ENCODE measurements at regions not wholly inside any gene's neighbourhood (a gene's known extent, or its start where the extent isn't known, plus 50 kb on each side); places are given as distances from the start of the nearest gene placed in this dataset.
"Not testable (repeated sequence)": the region's sequence is repeated elsewhere in the genome, so short reads cannot be mapped to it uniquely, and the experiment has no call there.

DNA sequence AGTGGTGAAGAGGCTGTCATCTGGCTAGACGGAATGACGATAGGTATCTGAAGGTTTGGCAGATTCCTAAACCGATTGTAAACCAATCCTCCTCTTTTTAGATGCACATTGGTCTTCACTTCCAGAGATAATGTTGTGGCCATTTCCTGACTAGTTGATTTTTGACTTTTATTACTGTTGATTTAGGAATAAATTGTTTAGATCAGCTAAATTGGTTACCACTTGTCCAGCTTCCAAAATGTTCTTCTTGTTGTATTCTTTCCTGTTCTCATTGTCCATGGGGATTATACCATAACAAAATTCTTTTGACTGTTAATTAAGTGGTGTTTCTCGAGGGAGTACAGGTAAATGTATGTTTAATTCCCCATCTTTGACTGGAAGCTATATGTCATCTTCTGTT, 119.7 kb downstream of the MACROH2A1 start:
- no peak for DNase-seq

DNA sequence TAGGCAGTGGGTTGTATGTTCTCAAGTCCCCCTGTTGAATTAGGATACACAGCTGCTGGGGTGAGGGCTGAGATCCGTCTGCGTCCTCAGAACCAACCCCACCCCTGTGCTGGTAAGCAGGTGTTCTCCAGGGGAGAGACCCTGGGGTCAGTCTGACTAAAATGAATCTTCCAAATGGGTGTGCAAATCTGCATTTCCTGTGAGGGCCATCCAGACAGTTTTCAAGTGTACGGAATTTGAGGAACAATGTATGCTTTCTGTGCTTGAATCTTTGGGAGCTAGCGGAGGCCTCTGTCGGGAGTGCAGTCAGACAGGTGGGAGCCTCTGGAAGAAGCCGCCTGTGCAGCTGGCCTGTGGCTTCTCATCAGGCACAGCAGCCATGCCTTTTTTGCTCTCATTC, 122.9 kb downstream of the MACROH2A1 start:
- DNase-seq, result no peak

DNA sequence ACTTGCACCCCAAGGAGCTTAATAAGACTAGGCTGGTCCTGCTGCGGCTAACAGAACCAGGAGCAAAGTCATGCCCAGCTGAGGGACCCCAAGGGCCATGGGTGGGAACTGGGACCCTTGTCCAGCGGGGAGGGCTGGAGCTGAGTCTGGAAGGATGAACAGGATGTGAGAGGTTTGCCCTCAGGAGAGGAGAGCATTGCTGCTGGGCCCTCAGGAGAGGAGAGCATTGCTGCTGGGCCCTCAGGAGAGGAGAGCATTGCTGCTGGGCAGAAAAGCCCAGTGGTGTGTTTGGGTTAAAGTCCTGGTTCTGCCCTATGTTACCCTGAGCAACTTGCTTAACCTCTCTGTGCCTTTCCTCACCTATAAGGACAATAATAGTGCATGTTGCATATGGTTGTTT, 125.8 kb downstream of the MACROH2A1 start:
- no peak for DNase-seq

DNA sequence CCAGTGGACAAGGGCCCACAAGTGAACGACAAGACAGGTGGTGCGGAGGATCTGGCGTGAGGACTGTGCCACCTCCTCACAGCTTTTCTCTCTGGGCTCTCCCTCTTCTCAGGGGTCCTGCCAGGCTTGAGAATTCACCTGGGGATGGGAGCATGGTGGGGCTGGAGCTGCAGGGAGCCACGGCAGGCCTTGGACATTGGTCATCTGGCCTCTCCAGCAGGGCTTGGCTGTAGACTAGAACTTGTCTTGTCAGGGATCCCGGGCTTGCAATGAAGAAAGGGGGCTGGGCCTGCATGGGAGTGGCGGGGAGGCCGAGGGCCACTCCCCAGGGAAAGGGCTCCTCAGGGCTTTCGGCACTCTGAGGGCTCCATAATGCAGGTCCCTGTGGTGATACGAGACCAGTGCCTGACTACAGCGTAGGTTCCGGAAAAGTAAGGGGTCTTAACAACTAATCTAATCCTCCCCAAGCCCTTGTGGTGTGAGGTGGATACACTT, 126.7 kb downstream of the MACROH2A1 start:
- DNase-seq, result no peak

DNA sequence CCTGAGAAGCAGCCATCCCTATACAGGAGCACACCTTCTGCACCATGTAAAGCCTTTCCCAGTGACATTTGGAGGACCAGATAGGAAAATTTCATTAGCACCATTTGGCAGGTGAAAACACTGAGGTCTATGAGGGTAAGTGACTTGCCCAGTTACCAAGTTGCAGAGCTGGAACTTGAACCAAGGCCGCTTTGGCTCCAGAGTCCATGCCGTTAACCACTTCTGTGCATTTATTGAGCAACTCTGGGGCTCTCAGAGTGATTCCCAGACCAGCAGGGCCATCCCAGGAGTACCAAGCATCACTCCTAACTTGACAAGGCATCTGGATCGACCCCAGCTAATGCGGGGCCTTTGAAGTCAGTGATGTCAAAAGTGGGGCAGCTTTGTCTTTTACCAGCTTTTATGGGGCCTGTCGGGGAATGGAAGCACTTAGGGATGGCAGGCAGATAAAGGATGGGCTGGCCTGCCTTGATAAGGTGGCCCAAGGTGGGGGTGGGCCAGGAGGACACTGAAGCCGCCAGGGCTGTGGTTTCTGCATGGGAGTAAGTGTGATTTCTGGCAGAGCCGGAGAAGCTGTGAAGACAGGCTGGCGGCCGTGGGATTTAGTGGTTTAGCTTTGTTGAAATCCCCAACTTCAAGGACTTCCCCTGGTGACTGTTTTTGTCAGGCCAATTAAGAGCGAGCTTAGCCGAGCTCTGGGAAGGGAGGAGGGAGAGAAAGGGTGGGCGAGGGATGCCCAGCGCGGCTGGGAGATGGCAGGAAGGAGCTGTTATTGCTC, 127.3 kb downstream of the MACROH2A1 start:
- DNase-seq, result no peak

DNA sequence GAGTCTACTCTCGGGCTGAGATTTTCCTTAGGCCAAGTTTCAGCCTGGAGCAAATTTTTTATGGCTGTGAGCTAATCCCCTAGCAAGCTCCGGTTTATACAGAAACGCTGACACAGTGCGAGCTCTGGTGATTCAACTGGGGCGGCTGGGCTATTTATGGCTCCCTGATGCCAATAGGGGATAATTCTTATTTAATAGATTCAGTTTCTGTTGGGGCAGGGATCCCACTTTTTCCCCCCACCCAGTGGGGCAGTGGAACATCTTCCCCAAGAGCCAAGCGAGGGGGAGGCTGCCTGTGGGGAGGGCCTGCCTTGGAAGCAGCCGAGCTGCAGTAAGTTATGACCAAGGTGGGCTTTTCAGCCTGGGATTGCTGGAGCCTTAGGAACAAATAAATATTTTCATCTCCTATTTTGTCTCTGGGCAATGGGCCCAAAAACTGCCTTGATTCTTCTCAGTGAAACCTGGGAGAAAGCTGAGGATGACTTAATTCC, 129.1 kb downstream of the MACROH2A1 start:
- peak; percentile 58 for DNase-seq

DNA sequence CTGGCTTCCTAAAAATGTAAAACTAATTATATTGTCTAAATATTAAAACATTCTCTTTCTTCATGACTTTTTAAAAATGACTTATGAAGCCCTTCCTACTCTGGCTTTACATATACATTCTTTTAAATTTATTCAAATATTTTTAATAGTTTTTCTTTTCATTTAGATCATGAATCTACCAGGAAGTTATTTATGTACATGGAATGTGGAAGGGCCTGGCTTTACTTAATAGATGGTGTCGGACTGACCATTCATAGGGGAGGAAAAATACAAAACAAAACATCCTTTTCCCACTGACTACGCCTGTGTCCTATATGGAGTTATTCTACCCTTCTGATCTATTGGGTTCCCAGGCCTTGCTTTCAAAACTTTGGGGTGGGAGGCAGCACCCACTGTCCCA, 129.8 kb downstream of the MACROH2A1 start:
- no peak for DNase-seq

DNA sequence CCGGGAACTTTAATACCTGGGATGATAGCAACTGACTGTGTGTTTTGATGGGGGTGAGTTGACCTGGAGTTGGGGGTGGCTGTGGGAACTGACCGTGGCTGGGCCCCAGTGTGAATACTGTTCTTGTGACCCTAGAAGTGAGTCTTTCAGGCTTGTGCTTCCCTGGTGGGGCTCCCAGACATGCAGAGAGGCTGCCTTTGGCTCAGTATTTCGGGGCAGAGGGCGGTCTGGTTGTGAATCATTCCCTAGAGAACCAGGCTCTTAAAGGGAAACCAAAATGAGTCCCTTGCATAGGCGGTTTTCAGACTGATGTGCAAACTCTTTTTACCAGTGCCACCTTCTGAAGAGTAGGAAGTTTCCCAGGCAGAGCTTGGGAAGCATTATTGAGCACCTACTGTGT, 132.1 kb downstream of the MACROH2A1 start:
- DNase-seq, result no peak

DNA sequence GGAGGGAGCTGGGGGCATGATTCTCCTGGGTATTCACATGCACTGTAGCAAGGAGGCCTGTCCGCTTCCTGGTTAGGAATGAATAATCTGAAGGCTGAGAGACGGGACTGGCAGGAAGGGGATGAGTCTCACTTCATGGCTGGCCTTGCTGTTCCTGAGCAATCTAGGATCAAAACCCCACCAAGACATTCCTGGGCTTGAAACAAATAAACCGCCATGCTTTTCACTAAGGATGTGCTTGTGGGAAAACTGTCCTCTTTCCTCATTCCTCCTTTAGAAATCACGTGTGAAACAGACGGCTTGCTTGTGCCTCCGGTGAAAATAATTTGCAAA, 132.8 kb downstream of the MACROH2A1 start:
- no peak for DNase-seq

DNA sequence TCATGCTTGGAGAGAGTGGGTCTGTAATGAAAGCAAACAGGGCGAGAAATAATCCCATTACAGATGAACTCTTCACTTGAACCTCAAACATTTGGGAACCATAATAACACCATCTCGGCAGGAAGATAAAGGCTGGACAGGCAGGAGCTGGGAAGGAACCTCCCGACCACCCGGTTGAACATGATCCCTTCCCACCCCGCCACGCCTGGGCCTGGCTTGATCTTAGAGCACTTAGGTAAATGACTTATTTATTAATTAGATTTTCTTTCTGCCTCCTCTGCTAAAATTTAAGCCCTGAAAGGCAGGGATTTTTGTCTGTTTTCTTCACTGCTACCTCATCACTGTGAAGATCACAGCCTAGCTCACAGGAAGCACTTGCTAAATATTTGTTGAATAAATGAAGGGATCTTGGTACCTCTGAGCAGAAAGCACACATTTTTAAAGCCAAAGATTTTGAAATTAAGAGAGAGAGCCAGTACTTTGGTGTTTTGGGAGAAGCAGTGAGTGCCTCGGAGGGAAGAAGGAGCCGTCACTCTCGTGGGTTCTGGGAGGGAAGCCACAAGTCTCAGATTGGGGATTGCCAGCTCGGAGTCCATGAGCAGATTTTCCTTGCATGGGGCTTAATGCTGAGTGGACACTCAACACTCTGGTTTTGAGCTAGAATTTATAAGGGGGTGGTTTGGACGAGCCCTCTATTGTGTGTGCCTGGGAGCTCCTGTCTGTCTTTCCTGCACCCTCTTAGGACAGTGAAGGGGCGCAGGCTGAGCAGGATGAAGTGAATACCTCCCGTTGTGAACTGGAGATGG, 133.3 kb downstream of the MACROH2A1 start:
- no peak for DNase-seq

DNA sequence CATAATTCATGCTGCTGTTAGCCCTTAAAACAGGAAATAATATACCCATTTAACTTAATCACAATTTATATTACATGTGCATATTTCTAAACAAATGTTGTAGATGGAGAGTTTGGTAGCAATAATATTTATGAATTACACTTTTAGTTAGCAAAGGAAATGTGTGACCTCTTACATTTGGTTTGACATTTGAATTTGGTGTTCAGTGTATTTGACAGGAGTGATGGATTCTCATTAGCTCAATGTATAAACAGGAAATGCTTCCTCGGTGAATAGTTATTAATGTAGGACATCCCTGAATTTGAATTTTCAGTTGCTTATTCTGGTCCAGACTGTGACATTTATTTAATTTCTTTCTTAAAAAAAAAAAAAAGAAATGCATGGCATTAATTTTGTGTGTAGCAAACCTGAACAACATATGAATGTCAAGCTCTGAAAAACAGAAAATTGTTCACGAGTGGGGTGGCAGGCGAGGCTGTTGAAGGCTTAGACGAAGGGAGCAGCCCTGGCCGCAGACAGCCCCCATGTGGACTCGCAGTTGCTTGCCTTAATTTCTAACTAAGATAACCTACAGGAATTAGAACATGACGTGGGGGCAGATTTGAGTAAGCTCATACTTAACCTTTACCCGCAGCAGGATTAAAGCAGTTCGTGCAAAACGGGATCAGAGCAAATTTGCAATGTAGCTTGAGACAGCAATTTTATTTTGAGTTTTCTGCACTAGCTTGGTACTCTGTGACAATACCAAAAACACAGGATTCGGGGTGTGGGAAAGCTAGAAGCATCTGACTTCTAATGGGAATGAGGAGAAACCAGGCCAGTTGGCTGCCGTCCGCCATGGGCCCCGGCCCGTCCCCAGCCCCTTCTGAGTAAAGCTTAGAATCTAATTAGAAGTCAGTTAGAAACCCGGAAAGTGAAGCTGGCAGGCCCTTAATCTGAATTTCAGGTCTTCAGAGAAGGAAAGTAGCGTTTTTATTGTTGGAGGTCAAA, 134.3 kb downstream of the MACROH2A1 start:
- DNase-seq, result no peak

DNA sequence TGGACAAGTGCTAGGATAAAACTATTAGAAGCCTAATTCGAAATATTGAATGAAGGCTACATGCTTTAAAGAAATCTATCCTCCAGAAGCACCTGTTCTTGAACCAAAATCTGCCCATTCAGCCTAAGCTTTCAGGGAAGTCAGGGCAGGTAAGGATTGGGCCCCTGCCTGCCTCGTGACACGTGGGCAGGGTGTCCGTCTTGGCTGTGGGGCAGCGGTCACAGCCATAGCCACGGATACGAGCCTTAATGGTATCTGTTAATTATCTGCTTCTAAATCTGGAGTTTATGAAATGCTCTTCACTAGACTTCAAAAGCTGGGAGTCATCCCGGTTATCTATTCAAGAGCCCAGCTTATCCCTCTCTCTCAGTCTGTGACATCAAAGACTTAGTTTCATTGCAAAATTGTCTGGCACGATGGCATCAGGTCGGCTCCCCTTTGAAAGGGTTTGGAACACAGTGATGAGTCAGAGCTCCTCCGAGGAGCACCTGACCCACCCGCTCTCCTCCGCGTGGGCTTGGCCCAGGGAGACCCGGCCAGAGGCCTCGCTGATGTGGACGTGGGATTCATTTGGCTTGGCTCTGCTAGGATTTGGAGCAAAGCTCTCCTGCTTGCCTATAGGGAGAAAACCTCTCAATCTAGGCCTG, 135.9 kb downstream of the MACROH2A1 start:
- DNase-seq, result no peak

DNA sequence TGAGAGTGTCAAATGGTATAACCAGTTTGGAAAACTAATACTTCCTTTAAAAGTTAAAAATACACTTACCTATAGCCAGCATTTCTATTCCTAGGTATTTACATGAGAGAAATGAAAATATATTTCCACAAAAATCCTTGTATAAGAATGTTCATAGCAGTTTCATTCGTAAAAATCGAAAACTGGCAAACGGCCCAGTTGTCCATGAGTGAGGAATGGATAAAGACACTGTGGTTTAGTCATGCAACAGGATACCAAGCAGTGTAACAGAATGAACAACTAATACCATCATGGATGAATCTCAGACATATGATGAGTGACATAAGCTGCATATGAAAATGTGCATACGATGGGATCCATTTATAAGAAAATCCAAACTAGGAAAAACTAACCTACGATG, 136.7 kb downstream of the MACROH2A1 start:
- DNase-seq, result no peak

DNA sequence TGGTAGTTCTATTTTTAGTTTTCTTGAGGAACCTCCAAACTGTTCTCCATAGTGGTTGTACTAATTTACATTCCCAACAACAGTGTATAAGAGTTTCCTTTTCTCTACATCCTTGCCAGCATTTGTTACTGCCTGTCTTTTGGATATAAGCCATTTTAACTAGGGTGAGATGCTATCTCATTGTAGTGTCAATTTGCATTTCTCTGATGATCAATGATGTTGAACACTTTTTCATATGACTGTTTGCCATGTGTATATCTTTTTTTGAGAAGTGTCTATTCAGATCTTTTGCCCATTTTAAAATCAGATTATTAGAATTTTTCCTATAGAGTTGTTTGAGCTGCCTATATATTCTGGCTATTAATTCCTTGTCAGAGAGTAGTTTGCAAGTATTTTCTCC, 138.9 kb downstream of the MACROH2A1 start:
- not testable (repeated sequence) for DNase-seq

DNA sequence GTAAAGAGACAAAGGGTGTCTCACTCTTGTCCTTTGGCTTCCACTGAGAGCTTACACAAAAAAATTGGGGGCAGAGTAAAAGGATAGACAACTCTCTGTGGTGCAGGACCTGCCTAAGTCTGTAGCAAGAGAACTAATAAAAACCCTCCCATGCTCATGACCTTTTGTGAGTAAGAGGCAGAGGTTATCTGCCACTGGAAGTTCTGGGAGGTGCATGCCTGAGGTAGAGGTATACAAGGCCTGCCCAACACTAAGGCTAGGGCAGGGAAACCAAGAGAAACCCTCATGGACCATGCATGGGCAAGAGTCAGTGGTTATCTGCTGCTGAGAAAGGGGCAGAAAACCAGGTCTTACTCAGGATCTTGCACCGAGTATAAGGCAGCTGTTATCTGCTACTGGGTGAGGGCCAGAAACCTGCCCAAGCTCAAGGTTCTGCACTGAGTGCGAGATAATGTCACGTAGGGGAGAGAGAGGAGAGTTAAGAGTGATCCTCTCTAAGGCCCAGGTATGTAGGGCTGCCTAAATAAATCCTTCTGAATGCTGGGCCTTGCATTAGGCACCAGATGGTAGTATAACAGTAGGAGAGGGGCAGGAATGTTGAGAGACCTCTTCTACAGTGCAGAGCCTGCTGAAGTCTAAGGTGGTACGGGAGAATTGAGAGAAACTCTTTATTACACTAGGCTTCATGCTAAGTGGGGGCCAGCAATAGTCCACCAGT, 143.4 kb downstream of the MACROH2A1 start:
- no peak for DNase-seq

DNA sequence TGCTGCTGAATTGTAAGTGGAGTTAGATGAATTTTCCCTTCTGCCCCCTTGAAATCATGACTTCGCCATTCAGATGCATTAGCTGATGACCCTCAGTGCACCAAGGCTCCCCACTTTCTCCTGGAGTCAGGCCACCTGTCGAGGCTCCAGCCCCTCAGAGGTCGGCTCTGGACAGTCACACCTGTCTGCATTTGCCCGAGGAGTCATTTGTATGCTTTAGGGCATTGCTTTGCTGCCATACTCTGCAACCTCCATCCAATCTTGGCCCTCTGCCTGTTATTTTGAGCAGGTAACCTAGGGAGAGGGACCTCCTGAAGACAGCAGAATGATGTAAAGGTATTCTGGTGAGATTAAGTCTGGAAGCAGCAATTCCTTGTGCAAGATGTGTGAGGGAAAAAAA, 144.8 kb downstream of the MACROH2A1 start:
- no peak for DNase-seq

DNA sequence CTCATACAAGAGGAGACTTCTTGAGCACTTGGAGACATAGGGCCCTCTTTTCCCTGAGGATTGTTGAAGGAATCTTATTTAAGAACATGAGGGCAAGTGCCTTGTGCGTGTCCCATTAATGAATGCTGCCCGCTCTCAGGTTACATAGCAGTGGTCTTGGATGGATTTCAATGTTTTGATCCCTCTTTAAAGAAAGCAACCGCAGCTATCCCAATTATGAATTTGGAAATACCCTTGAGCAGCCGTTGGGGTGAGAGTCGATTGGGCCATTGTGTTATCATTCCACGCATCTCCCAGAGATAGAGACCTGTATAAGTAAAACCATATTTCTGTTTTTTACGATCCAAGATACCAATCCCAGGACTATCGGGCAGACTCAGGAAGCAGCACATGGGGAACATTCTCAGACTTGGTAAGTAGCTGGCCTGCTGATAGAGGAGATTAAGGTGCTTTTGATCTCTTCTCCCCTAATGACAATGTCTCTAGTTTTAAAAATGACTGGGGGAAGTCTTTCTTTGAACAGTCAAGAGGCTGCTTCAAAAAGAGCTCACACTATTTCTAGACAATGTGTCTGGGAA, 145.3 kb downstream of the MACROH2A1 start:
- no peak for DNase-seq

DNA sequence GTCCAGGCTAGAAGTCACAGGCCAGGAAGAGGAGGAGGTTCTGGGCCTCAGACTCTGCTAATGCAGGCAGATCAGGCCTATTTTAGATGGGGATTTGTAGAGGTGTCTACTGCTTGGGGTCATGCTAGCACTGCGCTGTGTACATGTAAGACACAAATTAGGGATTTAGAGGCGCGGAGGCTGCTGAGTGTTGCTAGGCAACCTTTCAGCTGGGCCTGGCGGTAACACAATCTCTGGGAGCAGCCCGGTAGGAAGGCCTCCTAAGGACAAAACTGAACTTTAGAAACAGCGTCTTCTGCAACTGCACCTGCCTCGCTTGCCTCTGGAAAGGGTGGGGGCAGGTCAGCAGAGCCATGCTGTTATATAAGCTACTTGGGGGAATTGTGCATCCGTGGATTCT, 147.9 kb downstream of the MACROH2A1 start:
- DNase-seq, result no peak

DNA sequence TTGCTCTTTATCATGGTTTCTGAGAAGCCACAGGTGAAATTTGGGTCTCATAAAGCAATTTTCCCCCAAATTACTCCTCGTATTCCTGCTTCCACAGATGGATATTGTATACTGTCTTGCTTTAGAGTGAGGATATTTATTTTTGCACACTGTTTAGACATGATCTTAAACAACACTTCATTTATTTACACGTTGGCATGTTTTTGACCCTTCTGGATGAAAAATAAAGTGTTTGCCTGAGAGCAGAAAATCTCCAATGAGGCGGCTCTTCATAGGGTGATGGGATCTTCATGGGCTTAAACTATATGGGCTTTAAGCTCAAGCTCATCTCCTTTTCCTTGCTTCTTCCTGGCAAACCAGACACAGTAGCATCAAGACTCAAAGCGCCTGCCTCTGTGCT, 148.4 kb downstream of the MACROH2A1 start:
- no peak for DNase-seq

DNA sequence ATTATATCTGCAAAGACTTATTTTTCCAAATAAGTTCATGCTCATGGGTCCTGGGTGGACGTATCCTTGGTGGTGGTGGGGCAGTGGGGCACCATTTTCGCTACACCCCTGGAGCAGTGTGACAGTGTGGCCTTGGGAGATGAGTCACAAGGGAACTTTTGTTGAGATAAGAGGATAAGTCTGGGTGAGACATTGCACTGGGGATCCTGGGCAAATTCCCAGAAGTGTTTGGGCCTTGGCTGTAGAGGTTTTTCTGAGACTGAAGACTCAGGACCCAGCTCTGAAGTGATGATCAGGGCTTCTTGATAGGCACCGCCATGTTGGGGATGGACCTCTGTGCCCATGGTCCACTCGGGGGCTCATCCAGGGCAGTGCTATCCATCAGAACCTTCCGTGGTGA, 149.4 kb downstream of the MACROH2A1 start:
- no peak for DNase-seq

DNA sequence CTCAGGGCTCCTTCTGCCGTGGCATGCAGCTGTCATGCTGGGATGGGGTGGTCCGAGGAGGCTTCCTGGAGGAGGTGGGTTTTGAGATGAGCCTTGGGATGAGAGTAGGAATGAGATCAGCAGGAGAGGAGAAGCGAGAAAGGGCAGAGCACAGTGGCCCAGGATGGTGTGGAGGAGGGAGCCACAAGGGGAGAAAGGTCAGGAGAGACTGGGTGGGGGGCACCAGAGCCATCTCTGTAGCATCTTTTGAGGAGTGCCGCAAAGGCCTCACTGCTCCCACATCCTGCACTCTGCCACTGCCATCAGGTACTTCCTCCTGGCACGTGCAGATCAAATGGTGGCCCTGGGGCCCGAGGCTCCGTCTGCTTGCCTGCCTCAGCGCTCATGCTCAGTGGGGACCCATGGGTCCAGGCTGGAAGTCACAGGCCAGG, 150.2 kb downstream of the MACROH2A1 start:
- DNase-seq, result no peak
